B cell (primary cell): ENCODE measurements at regions not wholly inside any gene's neighbourhood (a gene's known extent, or its start where the extent isn't known, plus 50 kb on each side); places are given as distances from the start of the nearest gene placed in this dataset.
A peak's percentile ranks its signal among the peaks of the same experiment; 100 is the strongest.

Source experiments
- ATAC-seq: fragments of 200-7000 bp; cut with Tn5 transposase; one replicate; pipeline ENCODE4 v1.10.0; 2021; ENCODE audit warnings: low read depth, mild to moderate bottlenecking, moderate number of reproducible peaks, moderate library complexity
- CTCF ChIA-PET: fragments of 350-600 bp; sonication (Branson Sonifier 250); formaldehyde crosslinking; loops from one replicate; lab custom pipeline; 2021; ENCODE audit warnings: antibody characterized with exemption, inconsistent platforms; lab: Charles Lee
- POLR2A ChIA-PET: fragments of 350-600 bp; sonication (Branson Sonifier 250); formaldehyde crosslinking; loops from one replicate; lab custom pipeline; 2021; ENCODE audit warnings: antibody characterized with exemption; lab: Charles Lee
- DNase-seq: peaks from one replicate; pipeline ENCODE4 v3.0.0; 2013
- H2AFZ ChIP-seq: 2 replicates; pipeline ENCODE4 v1.6.1; 2012; ENCODE audit warnings: mild to moderate bottlenecking, low read depth, low read length; ENCODE audit not compliant: insufficient read depth, poor library complexity, severe bottlenecking
- H3K27ac ChIP-seq, 2 donors: 1 replicate in 1 of 2; 2 replicates in 1 of 2; pipeline ENCODE4 v1.5.1; 2012 to 2013; ENCODE audit warnings: low read length in 2 of 2, mild to moderate bottlenecking in 2 of 2, moderate library complexity in 1 of 2
- H3K27me3 ChIP-seq, 4 experiments: fragments of 200-600 bp in 1 of 4; sonication (generic) in 1 of 4; replicated peaks in 1 of 4; 1 replicate in 2 of 4; 2 replicates in 2 of 4; pipeline versions ENCODE4 v1.6.1 to v1.7.0; 2013 to 2016; ENCODE audit warnings: low read length in 3 of 4, mild to moderate bottlenecking in 2 of 4, mixed read lengths in 1 of 4, moderate library complexity in 1 of 4; ENCODE audit not compliant: insufficient read depth in 4 of 4, control insufficient read depth in 3 of 4; ENCODE audit errors: control extremely low read depth in 1 of 4
- H3K36me3 ChIP-seq, 2 experiments: replicated peaks in 1 of 2; 1 replicate in 1 of 2; 2 replicates in 1 of 2; pipeline versions ENCODE4 v1.6.1 to v1.7.1; 2013; ENCODE audit warnings: low read length in 1 of 2; ENCODE audit not compliant: insufficient read depth in 2 of 2, control insufficient read depth in 1 of 2; ENCODE audit errors: control extremely low read depth in 1 of 2, extremely low read depth in 1 of 2
- H3K4me1 ChIP-seq, 2 donors: fragments of 200-600 bp in 1 of 2; sonication (generic) in 1 of 2; 1 replicate in 1 of 2; 2 replicates in 1 of 2; pipeline versions ENCODE4 v1.5.1 to v1.6.1; 2013 to 2017; ENCODE audit warnings: low read length in 2 of 2; ENCODE audit not compliant: control insufficient read depth in 2 of 2, insufficient read depth in 2 of 2
- H3K4me2 ChIP-seq: replicated peaks from 2 replicates; pipeline ENCODE3; 2012; ENCODE audit warnings: mild to moderate bottlenecking, low read depth, low read length; ENCODE audit not compliant: poor library complexity, severe bottlenecking
- H3K4me3 ChIP-seq, 5 experiments: fragments of 200-600 bp in 1 of 5; sonication (generic) in 1 of 5; 1 replicate in 3 of 5; 2 replicates in 2 of 5; pipeline versions ENCODE4 v1.5.1 to v1.7.0; 2011 to 2016; ENCODE audit warnings: low read length in 4 of 5, mild to moderate bottlenecking in 4 of 5, low read depth in 2 of 5, control low read depth in 1 of 5, moderate library complexity in 1 of 5; ENCODE audit not compliant: insufficient read depth in 1 of 5; ENCODE audit errors: control extremely low read depth in 1 of 5, extremely low read depth in 1 of 5
- H3K79me2 ChIP-seq: fragments of 200-600 bp; sonication (generic); one replicate; pipeline ENCODE4 v1.6.0; 2016; ENCODE audit warnings: low read length; ENCODE audit not compliant: control insufficient read depth, insufficient read depth
- H3K9ac ChIP-seq: fragments of 200-600 bp; sonication (generic); 2 replicates; pipeline ENCODE4 v1.6.1; 2017; ENCODE audit warnings: mild to moderate bottlenecking, low read length, moderate library complexity
- H3K9me3 ChIP-seq, 3 donors: one replicate each; pipeline versions ENCODE4 v1.6.1 to v1.7.1; 2013; ENCODE audit warnings: low read length in 2 of 3; ENCODE audit not compliant: control insufficient read depth in 2 of 3, insufficient read depth in 1 of 3; ENCODE audit errors: control extremely low read depth in 1 of 3
- H4K20me1 ChIP-seq: 2 replicates; pipeline ENCODE4 v1.6.0; 2012; ENCODE audit warnings: mild to moderate bottlenecking, low read length; ENCODE audit not compliant: insufficient read depth, control insufficient read depth, poor library complexity, severe bottlenecking
- H3K27ac Mint-ChIP-seq: one replicate; pipeline ENCODE4 v1.8.0; 2021; ENCODE audit warnings: mixed read lengths
- H3K27me3 Mint-ChIP-seq: one replicate; pipeline ENCODE4 v1.8.0; 2021; ENCODE audit warnings: mixed read lengths
- H3K4me1 Mint-ChIP-seq: one replicate; pipeline ENCODE4 v1.8.0; 2021; ENCODE audit warnings: mixed read lengths
- H3K4me3 Mint-ChIP-seq: one replicate; pipeline ENCODE4 v1.8.0; 2021; ENCODE audit warnings: mixed read lengths
- H3K9me3 Mint-ChIP-seq: one replicate; pipeline ENCODE4 v1.8.0; 2022; ENCODE audit warnings: mixed read lengths; ENCODE audit not compliant: insufficient read depth
- CTCF ChIP-seq: fragments of 200-600 bp; IDR thresholded peaks from one replicate; pipeline ENCODE4 v1.8.0; 2022; ENCODE audit warnings: antibody characterized with exemption, mild to moderate bottlenecking
- EZH2 ChIP-seq: IDR thresholded peaks from 2 replicates; pipeline ENCODE4 v1.6.1; 2012; ENCODE audit warnings: borderline replicate concordance, low read depth, mild to moderate bottlenecking, moderate library complexity, low read length; ENCODE audit not compliant: insufficient read depth, poor library complexity, severe bottlenecking
- WGBS: methylation state at CpG from one replicate; pipeline ENCODE4 v1.1.5; 2013; ENCODE audit warnings: missing lambda C conversion rate; ENCODE audit not compliant: insufficient coverage; 5-methylcytosine and 5-hydroxymethylcytosine counted together
- intact Hi-C: fragments of 100-400 bp; cut with micrococcal nuclease; formaldehyde crosslinking; loops from one replicate; pipeline ENCODE4 v1.10.0; 2022

GRCh38 chr15:70266412-70267121 lies 168.8 kb upstream of the TLE3 start:
- ChIA-PET POLR2A (no interaction called here), CTCF (interaction anchor here (1.2 to 1.3 kb wide), 2 partner anchors 13 to 208 kb away, joined by 3 to 4 read pairs; no protein-coding TSS in a partner anchor)
- Histone ChIP-seq H4K20me1 (no peaks in the 10 kb centered on the region), H3K79me2 (no peaks in the 10 kb centered on the region), H3K4me1 (peaks cover 97 to 99% of the 10 kb centered on the region in 2 donors), H3K4me2 (peak overlapping the region; percentile 52), H3K36me3 (no peaks in the 10 kb centered on the region), H3K9ac (no peak overlapping the region), H3K27ac (no peak overlapping the region), H3K4me3 (peak overlapping the region in 1 of 5 experiments; percentile 1), H3K27me3 (peaks cover 0 to 10% (median 0%) of the 10 kb centered on the region in 4 experiments), H2AFZ (peak overlapping the region; percentile 7), H3K9me3 (peaks cover 0 to 4% (median 0%) of the 10 kb centered on the region in 3 donors)
- TF ChIP-seq CTCF: no peak
- TF ChIP-seq EZH2: no peak
- H3K27ac Mint-ChIP-seq: peak overlapping the region; percentile 17
- intact Hi-C loops: loop anchor here (10.0 kb wide), 1 partner anchor 382 kb away; no protein-coding TSS in a partner anchor
- DNase-seq: peak; percentile 40
- H3K4me3 Mint-ChIP-seq: peak overlapping the region; percentile 40
- 9% methylated on average over 21 of the region's 24 CpGs for WGBS
- peaks cover 98% of the 10 kb centered on the region for H3K4me1 Mint-ChIP-seq
- no peak for ATAC-seq
- H3K27me3 Mint-ChIP-seq: no peaks in the 10 kb centered on the region
- H3K9me3 Mint-ChIP-seq: no peaks in the 10 kb centered on the region

GRCh38 chr15:70265986-70266385 lies 168.3 kb upstream of the TLE3 start:
- H3K9ac ChIP-seq: no peak overlapping the region

More at GRCh38 chr15:70265986-70266385, 168.3 kb upstream of the TLE3 start:
- ATAC-seq: no peak
- Histone ChIP-seq H3K4me2 (peak overlapping the region; percentile 52), H3K4me1 (peaks cover 91 to 96% of the 10 kb centered on the region in 2 donors), H3K27ac (no peak overlapping the region), H3K4me3 (no peak overlapping the region), H2AFZ (no peak overlapping the region), H3K36me3 (no peaks in the 10 kb centered on the region), H3K27me3 (peaks cover 0 to 9% (median 0%) of the 10 kb centered on the region in 4 experiments), H4K20me1 (no peaks in the 10 kb centered on the region), H3K79me2 (no peaks in the 10 kb centered on the region), H3K9me3 (peaks cover 0 to 4% (median 0%) of the 10 kb centered on the region in 3 donors)
- no peaks in the 10 kb centered on the region for H3K27me3 Mint-ChIP-seq
- intact Hi-C loops: loop anchor here (10.0 kb wide), 1 partner anchor 381 kb away; no protein-coding TSS in a partner anchor
- WGBS: 20% methylated on average over 6 of the region's 8 CpGs
- peak overlapping the region; percentile 29 for H3K4me3 Mint-ChIP-seq
- no peaks in the 10 kb centered on the region for H3K9me3 Mint-ChIP-seq
- peaks cover 97% of the 10 kb centered on the region for H3K4me1 Mint-ChIP-seq
- peak overlapping the region; percentile 78 for H3K27ac Mint-ChIP-seq
- DNase-seq: no peak
- TF ChIP-seq CTCF (no peak), EZH2 (no peak)
- ChIA-PET CTCF (interaction anchor here (1.1 to 1.3 kb wide), 2 partner anchors 10 to 209 kb away, joined by 3 read pairs; no protein-coding TSS in a partner anchor), POLR2A (no interaction called here)
